ENCODE measurements at regions not wholly inside any gene's neighbourhood (a gene's known extent, or its start where the extent isn't known, plus 50 kb on each side); places are given as distances from the start of the nearest gene placed in this dataset.

DNA sequence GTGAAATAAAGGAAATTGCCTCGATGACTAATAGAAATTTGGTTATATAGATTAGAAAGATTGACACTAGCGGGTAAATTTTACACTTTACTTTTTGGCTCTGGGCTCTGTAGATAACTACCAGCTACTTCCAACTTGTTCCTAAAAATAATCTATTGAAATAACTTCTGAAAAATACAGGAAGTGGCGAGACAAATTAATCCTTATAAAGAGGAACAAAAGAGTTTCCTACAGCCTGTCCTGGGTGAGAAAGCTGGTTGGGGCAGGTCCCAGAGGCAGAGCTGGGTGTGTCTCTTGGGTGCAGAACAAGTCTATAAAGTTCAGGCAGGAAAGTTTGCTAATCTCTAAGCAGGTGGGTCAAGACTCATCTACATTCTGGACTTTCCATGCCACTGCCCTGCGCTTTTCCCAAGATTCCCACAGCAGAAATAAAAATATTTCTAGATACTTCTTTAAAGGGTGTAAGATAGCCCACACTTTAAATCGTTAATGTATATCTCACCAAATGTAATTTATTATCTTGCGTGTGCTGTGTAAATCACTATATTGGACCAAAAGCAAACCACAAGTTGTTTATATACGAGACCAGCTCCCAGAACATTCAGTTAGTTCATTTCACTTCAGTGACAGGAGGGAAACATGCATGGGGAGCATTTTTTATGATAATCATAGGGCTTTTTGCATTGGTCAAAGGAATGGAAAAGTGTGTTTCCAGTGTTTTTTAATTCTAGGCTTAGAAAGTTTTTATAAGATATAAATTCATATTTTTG, 70.1 kb upstream of the NRIP1 start:
- no peak overlapping the region for H3K56ac ChIP-seq (ENCODE audit: extremely low read depth, insufficient read depth, low read length)
- in situ Hi-C loops (cut with MboI; ENCODE audit: low sequenced_read_pairs) (no loop called here), dilution Hi-C loops (cut with HindIII; ENCODE audit: low sequenced_read_pairs, unreplicated experiment) (no loop called here), intact Hi-C loops (cut with micrococcal nuclease) (no loop called here)
- H3K36me3 ChIP-seq (ENCODE audit: control insufficient read depth, insufficient read depth, low read length) = no peaks in the 10 kb centered on the region
- TF ChIP-seq RCOR1 (IDR thresholded peaks at IDR 0.05; ENCODE audit: insufficient replicate concordance, low read length) (no peak), FOS (IDR thresholded peaks at IDR 0.05; ENCODE audit: low read depth, low read length) (no peak), POLR2A (IDR thresholded peaks at IDR 0.05; ENCODE audit: low read depth, low read length) (no peak), MAFK (IDR thresholded peaks at IDR 0.05; ENCODE audit: low read depth, low read length) (no peak), RFX5 (IDR thresholded peaks at IDR 0.05; ENCODE audit: low read depth, low read length) (no peak), SMC3 (IDR thresholded peaks at IDR 0.05; ENCODE audit: low read depth, low read length) (no peak), BHLHE40 (IDR thresholded peaks at IDR 0.05; ENCODE audit: low read depth, low read length) (no peak), CHD1 (IDR thresholded peaks at IDR 0.05; ENCODE audit: low read depth, low read length) (no peak), CTCF (conservative IDR thresholded peaks at IDR 0.05; ENCODE audit: low read depth, low read length) (no peak), CEBPB (IDR thresholded peaks at IDR 0.05; ENCODE audit: low read depth, low read length) (no peak)
- H3K9ac ChIP-seq (ENCODE audit: low read depth, low read length) = no peak overlapping the region
- no TSS peak for BruUV-seq (replicated peaks)
- ChIA-PET POLR2A (ENCODE audit: unreplicated experiment) (no interaction called here), CTCF (interaction anchor here (0.6 kb wide), 1 partner anchor 1156 kb away, joined by 3 read pairs; no protein-coding TSS in a partner anchor)
- H3K14ac ChIP-seq (replicated peaks; ENCODE audit: low read depth, low read length) = no peak overlapping the region
- H3K27me3 ChIP-seq (ENCODE audit: control insufficient read depth, insufficient read depth, low read length) = peaks cover 11% of the 10 kb centered on the region
- H3K4me1 ChIP-seq (ENCODE audit: control insufficient read depth, insufficient read depth, low read length) = no peaks in the 10 kb centered on the region
- no peak for ATAC-seq (ENCODE audit: low read depth)
- no peak overlapping the region for H2BK15ac ChIP-seq (ENCODE audit: low read depth, low read length)
- no peak overlapping the region for H2AK9ac ChIP-seq (replicated peaks; ENCODE audit: low read depth, low read length, poor library complexity)
- no peak overlapping the region for H2BK20ac ChIP-seq (ENCODE audit: low read depth, low read length)
- no peaks in the 10 kb centered on the region for H4K20me1 ChIP-seq (ENCODE audit: insufficient read depth, low read length)
- H3K4ac ChIP-seq (ENCODE audit: low read depth, low read length) = no peak overlapping the region
- H4K5ac ChIP-seq (ENCODE audit: low read depth, low read length) = no peak overlapping the region
- no peak overlapping the region for H3K27ac ChIP-seq (ENCODE audit: insufficient read depth, low read length)
- H4K8ac ChIP-seq (ENCODE audit: low read depth in 2 of 2, low read length in 2 of 2) = no peak overlapping the region
- no peak overlapping the region for H3K23ac ChIP-seq (ENCODE audit: low read depth, low read length)
- H3K4me2 ChIP-seq (ENCODE audit: low read depth, low read length) = no peak overlapping the region
- no peaks in the 10 kb centered on the region for H3K9me1 ChIP-seq (ENCODE audit: insufficient read depth, low read length)
- no peak overlapping the region for H3K4me3 ChIP-seq (ENCODE audit: insufficient read depth, low read depth, low read length)
- H4K91ac ChIP-seq (ENCODE audit: insufficient read depth, low read depth, low read length) = no peak overlapping the region
- WGBS, 2 experiments (ENCODE audit: extremely low coverage in 2 of 2, insufficient read length in 1 of 2) = no CpG with 5 or more reads among the region's 7 CpGs
- H3K79me1 ChIP-seq (ENCODE audit: low read depth in 1 of 2, low read length in 2 of 2) = no peaks in the 10 kb centered on the region
- H2BK120ac ChIP-seq (ENCODE audit: low read depth, low read length) = no peak overlapping the region
- no peak overlapping the region for H2BK5ac ChIP-seq (ENCODE audit: low read depth, low read length, poor library complexity, severe bottlenecking)
- no peak overlapping the region for H3K18ac ChIP-seq (ENCODE audit: low read depth, low read length)
- H3K9me3 ChIP-seq (ENCODE audit: control insufficient read depth, insufficient read depth, low read length) = no peaks in the 10 kb centered on the region
- H2AFZ ChIP-seq (replicated peaks; ENCODE audit: low read length, poor library complexity) = no peak overlapping the region
- no peak for DNase-seq
- H2AK5ac ChIP-seq (ENCODE audit: low read depth, low read length) = no peak overlapping the region

Measured in IMR-90 (cell line).